Glomerular visceral epithelial cell (primary cell): ENCODE measurements at regions not wholly inside any gene's neighbourhood (a gene's known extent, or its start where the extent isn't known, plus 50 kb on each side); places are given as distances from the start of the nearest gene placed in this dataset.

Experiments used
- DNase-seq: peaks from one replicate; pipeline ENCODE4 v3.0.0-alpha.2; 2016; ENCODE audit errors: extremely low spot score

GRCh38 chr7:41096917-41097316, 606.0 kb downstream of the INHBA start:
- peak; percentile 82 for DNase-seq

- DNase-seq: no peak
Observed at GRCh38 chr7:41093141-41093540, 609.7 kb downstream of the INHBA start.

- DNase-seq: peak; percentile 40
Observed at GRCh38 chr7:41085244-41085643, 617.6 kb downstream of the INHBA start.

GRCh38 chr7:41084381-41084780, 618.5 kb downstream of the INHBA start:
- DNase-seq: no peak

GRCh38 chr7:41069635-41070034, 633.3 kb downstream of the INHBA start:
- DNase-seq: no peak

- DNase-seq: no peak
Observed at GRCh38 chr7:41067576-41067975, 635.3 kb downstream of the INHBA start.

GRCh38 chr7:41065663-41066062, 637.2 kb downstream of the INHBA start:
- DNase-seq: no peak

- no peak for DNase-seq
Observed at GRCh38 chr7:41063116-41063515, 639.8 kb downstream of the INHBA start.

- no peak for DNase-seq
Observed at GRCh38 chr7:41060796-41061195, 642.1 kb downstream of the INHBA start.

- no peak for DNase-seq
Observed at GRCh38 chr7:41059796-41060195, 643.1 kb downstream of the INHBA start.

GRCh38 chr7:41058986-41059741, 643.7 kb downstream of the INHBA start:
- DNase-seq: peak; percentile 30

- DNase-seq: no peak
Observed at GRCh38 chr7:41054960-41055661, 647.8 kb downstream of the INHBA start.

- no peak for DNase-seq
Observed at GRCh38 chr7:41053820-41054219, 649.1 kb downstream of the INHBA start.

- DNase-seq: no peak
Observed at GRCh38 chr7:41052736-41053135, 650.2 kb downstream of the INHBA start.

- no peak for DNase-seq
Observed at GRCh38 chr7:41052201-41052600, 650.7 kb downstream of the INHBA start.

GRCh38 chr7:41051535-41051934, 651.4 kb downstream of the INHBA start:
- DNase-seq: no peak

GRCh38 chr7:41051062-41051461, 651.8 kb downstream of the INHBA start:
- no peak for DNase-seq

GRCh38 chr7:41048771-41049170, 654.1 kb downstream of the INHBA start:
- no peak for DNase-seq

- DNase-seq: no peak
Observed at GRCh38 chr7:41047789-41048191, 655.1 kb downstream of the INHBA start.

GRCh38 chr7:41047211-41047610, 655.7 kb downstream of the INHBA start:
- no peak for DNase-seq

GRCh38 chr7:41046776-41047175, 656.1 kb downstream of the INHBA start:
- DNase-seq: no peak

GRCh38 chr7:41046221-41046761, 656.6 kb downstream of the INHBA start:
- peak; percentile 39 for DNase-seq

- peak; percentile 26 for DNase-seq
Observed at GRCh38 chr7:41045556-41046123, 657.2 kb downstream of the INHBA start.
